Mesenchymal stem cell (in vitro differentiated cells and primary cell): ENCODE measurements at regions not wholly inside any gene's neighbourhood (a gene's known extent, or its start where the extent isn't known, plus 50 kb on each side); places are given as distances from the start of the nearest gene placed in this dataset.

ENCODE experiments used
- DNase-seq: peaks from one replicate; pipeline ENCODE4 v3.0.0-alpha.2; 2013
- H2AFZ ChIP-seq: one replicate; pipeline ENCODE4 v1.6.1; 2013; ENCODE audit warnings: low read depth, mild to moderate bottlenecking, control low read depth, inconsistent platforms, low read length, moderate library complexity
- H2AK5ac ChIP-seq: 2 replicates; pipeline ENCODE4 v1.6.1; 2013; ENCODE audit warnings: low read length, moderate library complexity, mild to moderate bottlenecking, inconsistent platforms; ENCODE audit not compliant: severe bottlenecking
- H2BK120ac ChIP-seq: one replicate; pipeline ENCODE4 v1.6.1; 2013; ENCODE audit warnings: low read depth, mild to moderate bottlenecking, inconsistent platforms, low read length, moderate library complexity
- H2BK12ac ChIP-seq, 2 experiments: one replicate each; pipeline ENCODE4 v1.6.1; 2013; ENCODE audit warnings: inconsistent platforms in 2 of 2, low read length in 2 of 2, mild to moderate bottlenecking in 2 of 2, moderate library complexity in 2 of 2, control low read depth in 1 of 2
- H2BK15ac ChIP-seq: one replicate; pipeline ENCODE4 v1.6.1; 2013; ENCODE audit warnings: mild to moderate bottlenecking, low read depth, inconsistent platforms; ENCODE audit not compliant: poor library complexity, severe bottlenecking
- H2BK5ac ChIP-seq: 2 replicates; pipeline ENCODE4 v1.6.1; 2013; ENCODE audit warnings: low read depth, mild to moderate bottlenecking, low read length, control low read depth, inconsistent platforms; ENCODE audit not compliant: poor library complexity, severe bottlenecking
- H3K14ac ChIP-seq, 2 experiments: one replicate each; pipeline ENCODE4 v1.6.1; 2013; ENCODE audit warnings: inconsistent platforms in 2 of 2, low read length in 2 of 2, control low read depth in 1 of 2, mild to moderate bottlenecking in 1 of 2, moderate library complexity in 1 of 2
- H3K18ac ChIP-seq, 2 experiments: one replicate each; pipeline ENCODE4 v1.6.1; 2013; ENCODE audit warnings: inconsistent platforms in 2 of 2, low read length in 2 of 2, control low read depth in 1 of 2, low read depth in 1 of 2, mild to moderate bottlenecking in 1 of 2
- H3K23ac ChIP-seq, 2 experiments: one replicate each; pipeline ENCODE4 v1.6.1; 2013; ENCODE audit warnings: inconsistent platforms in 2 of 2, low read length in 2 of 2, mild to moderate bottlenecking in 2 of 2, moderate library complexity in 2 of 2, control low read depth in 1 of 2
- H3K27ac ChIP-seq: 2 replicates; pipeline ENCODE4 v1.5.1; 2013; ENCODE audit warnings: mild to moderate bottlenecking, moderate library complexity, low read length, control low read depth, inconsistent platforms; ENCODE audit not compliant: poor library complexity, severe bottlenecking
- H3K27me3 ChIP-seq, 2 experiments: 2 replicates each; pipeline versions ENCODE4 v1.6.1 to v1.7.0; 2013; ENCODE audit warnings: low read length in 2 of 2, mild to moderate bottlenecking in 2 of 2, moderate library complexity in 2 of 2, control low read depth in 1 of 2, inconsistent platforms in 1 of 2; ENCODE audit not compliant: control insufficient read depth in 1 of 2, insufficient read depth in 1 of 2
- H3K36me3 ChIP-seq, 2 experiments: 2 replicates each; pipeline versions ENCODE4 v1.6.1 to v1.7.0; 2013; ENCODE audit warnings: low read length in 2 of 2, control low read depth in 1 of 2, inconsistent platforms in 1 of 2, low read depth in 1 of 2, mild to moderate bottlenecking in 1 of 2; ENCODE audit not compliant: insufficient read depth in 2 of 2, control insufficient read depth in 1 of 2
- H3K4ac ChIP-seq, 2 experiments: one replicate each; pipeline ENCODE4 v1.6.1; 2013; ENCODE audit warnings: inconsistent platforms in 2 of 2, low read length in 2 of 2, mild to moderate bottlenecking in 2 of 2, moderate library complexity in 2 of 2, control low read depth in 1 of 2, low read depth in 1 of 2
- H3K4me1 ChIP-seq: 2 replicates; pipeline ENCODE4 v1.6.1; 2013; ENCODE audit warnings: low read depth, low read length, control low read depth; ENCODE audit not compliant: control insufficient read depth, insufficient read depth
- H3K4me2 ChIP-seq: 2 replicates; pipeline ENCODE4 v1.6.1; 2013; ENCODE audit warnings: low read length, mild to moderate bottlenecking, inconsistent platforms; ENCODE audit not compliant: poor library complexity, severe bottlenecking
- H3K4me3 ChIP-seq, 2 experiments: 2 replicates each; pipeline versions ENCODE4 v1.5.1 to v1.7.0; 2013; ENCODE audit warnings: low read length in 2 of 2, mild to moderate bottlenecking in 2 of 2, control low read depth in 1 of 2, low read depth in 1 of 2; ENCODE audit not compliant: insufficient read depth in 1 of 2
- H3K79me1 ChIP-seq: replicated peaks from 2 replicates; pipeline ENCODE4 v1.6.1; 2013; ENCODE audit warnings: mild to moderate bottlenecking, control low read depth, low read length, inconsistent platforms; ENCODE audit not compliant: poor library complexity, severe bottlenecking
- H3K9ac ChIP-seq: 2 replicates; pipeline ENCODE4 v1.7.0; 2013; ENCODE audit warnings: mild to moderate bottlenecking, low read length, moderate library complexity
- H3K9me3 ChIP-seq: 2 replicates; pipeline ENCODE4 v1.7.0; 2013; ENCODE audit warnings: mild to moderate bottlenecking, low read length; ENCODE audit not compliant: control insufficient read depth
- H4K8ac ChIP-seq: one replicate; pipeline ENCODE4 v1.6.1; 2013; ENCODE audit warnings: inconsistent platforms, mild to moderate bottlenecking, low read length, moderate library complexity
- H4K91ac ChIP-seq: one replicate; pipeline ENCODE4 v1.6.1; 2013; ENCODE audit warnings: mild to moderate bottlenecking, low read length, inconsistent platforms
- WGBS: methylation state at CpG from one replicate; pipeline ENCODE4 v1.1.7; 2013; ENCODE audit warnings: mixed read lengths; 5-methylcytosine and 5-hydroxymethylcytosine counted together

- H2BK15ac ChIP-seq, result no peak overlapping the region
- H3K4me3 ChIP-seq, result no peak overlapping the region
- H2AFZ ChIP-seq, result no peak overlapping the region
- no peak overlapping the region for H4K91ac ChIP-seq
- no peak overlapping the region for H2BK12ac ChIP-seq
- no peaks in the 10 kb centered on the region for H3K27me3 ChIP-seq
- no peaks in the 10 kb centered on the region for H3K4me1 ChIP-seq
- no peak overlapping the region for H3K9ac ChIP-seq
- no peak overlapping the region for H3K23ac ChIP-seq
- no peak overlapping the region for H3K27ac ChIP-seq
- H3K4me2 ChIP-seq, result no peak overlapping the region
- H3K9me3 ChIP-seq, result peaks cover 7% of the 10 kb centered on the region
- WGBS, result no CpG with 5 or more reads among the region's 1 CpG
- no peak overlapping the region for H2BK5ac ChIP-seq
- DNase-seq, result no peak
- H3K79me1 ChIP-seq, result no peaks in the 10 kb centered on the region
- no peak overlapping the region for H3K14ac ChIP-seq
- no peak overlapping the region for H4K8ac ChIP-seq
- H2AK5ac ChIP-seq, result no peak overlapping the region
- no peak overlapping the region for H3K4ac ChIP-seq
- H3K18ac ChIP-seq, result no peak overlapping the region
- H3K36me3 ChIP-seq, result no peaks in the 10 kb centered on the region
- H2BK120ac ChIP-seq, result no peak overlapping the region
Observed at GRCh38 chr18:52175406-52175805, 164.6 kb upstream of the DCC start.

DNA sequence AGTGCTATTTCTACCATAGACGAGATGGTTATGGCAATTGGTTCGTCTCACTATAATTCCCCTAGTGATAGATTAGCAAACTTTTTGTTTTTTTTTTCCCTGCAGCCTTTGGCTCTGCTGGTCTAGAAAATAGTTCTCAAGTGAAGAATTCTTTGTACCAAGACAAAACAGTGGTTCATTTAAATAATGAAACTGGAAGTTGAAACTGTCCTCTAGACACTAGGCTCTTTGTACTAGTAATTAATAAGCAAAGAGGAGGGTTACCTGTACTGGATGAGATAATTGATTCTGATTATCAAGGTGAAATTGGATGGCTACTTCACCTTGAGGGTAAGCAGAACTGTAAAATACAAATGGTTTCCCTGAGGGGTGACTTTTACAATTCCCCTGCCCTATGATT lies 156.9 kb upstream of the DCC start:
- Histone ChIP-seq H3K9ac (no peak overlapping the region), H4K8ac (no peak overlapping the region), H3K27me3 (no peaks in the 10 kb centered on the region), H3K4me3 (no peak overlapping the region), H4K91ac (no peak overlapping the region), H3K23ac (no peak overlapping the region), H3K18ac (no peak overlapping the region), H3K79me1 (no peaks in the 10 kb centered on the region), H2BK12ac (no peak overlapping the region), H3K27ac (no peak overlapping the region), H3K4ac (no peak overlapping the region), H2AFZ (no peak overlapping the region), H2AK5ac (no peak overlapping the region), H3K36me3 (no peaks in the 10 kb centered on the region), H3K4me2 (no peak overlapping the region), H3K4me1 (no peaks in the 10 kb centered on the region), H3K9me3 (peaks cover 18% of the 10 kb centered on the region), H2BK120ac (no peak overlapping the region), H2BK15ac (no peak overlapping the region), H3K14ac (no peak overlapping the region), H2BK5ac (no peak overlapping the region)
- 100% methylated on average over 1 of the region's 2 CpGs for WGBS
- no peak for DNase-seq

DNA sequence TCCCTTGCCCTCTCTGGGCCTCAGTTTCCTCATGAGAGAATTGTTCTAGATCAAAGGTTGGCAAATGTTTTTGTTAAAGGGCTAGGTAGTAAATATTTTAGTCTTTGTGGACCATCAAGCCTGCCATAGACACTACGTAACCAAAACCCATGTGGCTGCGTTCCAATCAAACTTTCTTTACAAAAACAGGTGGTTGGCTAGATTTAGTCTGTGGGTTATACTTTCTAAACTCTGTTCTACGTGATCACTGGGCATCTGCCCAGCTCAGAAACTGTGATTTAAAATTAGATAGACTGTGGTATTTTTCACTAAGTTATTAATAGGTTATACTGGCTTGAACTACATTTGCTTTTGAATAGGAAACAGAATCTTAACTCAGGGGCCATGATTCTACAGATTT lies 149.8 kb upstream of the DCC start:
- no peak overlapping the region for H3K18ac ChIP-seq
- no peak overlapping the region for H4K8ac ChIP-seq
- no peak overlapping the region for H2AFZ ChIP-seq
- H3K9ac ChIP-seq, result no peak overlapping the region
- no peak overlapping the region for H3K4ac ChIP-seq
- H3K27ac ChIP-seq, result no peak overlapping the region
- no peak overlapping the region for H2AK5ac ChIP-seq
- no peak overlapping the region for H3K4me3 ChIP-seq
- H2BK15ac ChIP-seq, result no peak overlapping the region
- DNase-seq, result no peak
- H3K14ac ChIP-seq, result no peak overlapping the region
- no peak overlapping the region for H2BK5ac ChIP-seq
- no peak overlapping the region for H2BK12ac ChIP-seq
- no peak overlapping the region for H2BK120ac ChIP-seq
- H3K23ac ChIP-seq, result no peak overlapping the region
- no peak overlapping the region for H3K4me2 ChIP-seq
- H3K9me3 ChIP-seq, result peaks cover 8% of the 10 kb centered on the region
- no peaks in the 10 kb centered on the region for H3K27me3 ChIP-seq
- whole genome bisulfite sequencing, result no CpG with 5 or more reads among the region's 3 CpGs
- no peaks in the 10 kb centered on the region for H3K36me3 ChIP-seq
- H4K91ac ChIP-seq, result no peak overlapping the region
- H3K79me1 ChIP-seq, result no peaks in the 10 kb centered on the region
- no peaks in the 10 kb centered on the region for H3K4me1 ChIP-seq

- Histone ChIP-seq H2BK15ac (no peak overlapping the region), H3K18ac (no peak overlapping the region), H4K8ac (no peak overlapping the region), H3K27ac (no peak overlapping the region), H3K4me2 (no peak overlapping the region), H3K9ac (no peak overlapping the region), H3K79me1 (no peaks in the 10 kb centered on the region), H3K23ac (no peak overlapping the region), H3K14ac (no peak overlapping the region), H2AK5ac (no peak overlapping the region), H3K4me3 (no peak overlapping the region), H3K4ac (no peak overlapping the region), H3K27me3 (no peaks in the 10 kb centered on the region), H2BK12ac (no peak overlapping the region), H2AFZ (no peak overlapping the region), H3K36me3 (no peaks in the 10 kb centered on the region), H3K4me1 (no peaks in the 10 kb centered on the region), H2BK5ac (no peak overlapping the region), H2BK120ac (no peak overlapping the region), H4K91ac (no peak overlapping the region), H3K9me3 (peaks cover 8% of the 10 kb centered on the region)
- 92% methylated on average over 4 of the region's 5 CpGs for WGBS
- DNase-seq, result no peak
Observed at GRCh38 chr18:52190631-52191030, 149.4 kb upstream of the DCC start.
